ENCODE measurements at regions not wholly inside any gene's neighbourhood (a gene's known extent, or its start where the extent isn't known, plus 50 kb on each side); places are given as distances from the start of the nearest gene placed in this dataset.

GRCh38 chr5:83844449-83845068 lies 123.9 kb upstream of the HAPLN1 start:
- no peak overlapping the region for H2BK5ac ChIP-seq (ENCODE audit: low read length)
- H3K36me3 ChIP-seq (ENCODE audit: control insufficient read depth, insufficient read depth, low read length) = no peaks in the 10 kb centered on the region
- H3K27ac ChIP-seq (ENCODE audit: low read depth, low read length) = no peak overlapping the region
- H4K8ac ChIP-seq (ENCODE audit: low read depth, low read length) = no peak overlapping the region
- no peak overlapping the region for H3K4me2 ChIP-seq (ENCODE audit: low read length)
- H2BK15ac ChIP-seq (replicated peaks; ENCODE audit: low read depth) = no peak overlapping the region
- no peaks in the 10 kb centered on the region for H3K79me1 ChIP-seq (ENCODE audit: low read length)
- no peak overlapping the region for H3K9ac ChIP-seq (ENCODE audit: low read length)
- H3K18ac ChIP-seq (ENCODE audit: low read length) = no peak overlapping the region
- H3K23ac ChIP-seq (ENCODE audit: low read length) = no peak overlapping the region
- no peak overlapping the region for H3K4me3 ChIP-seq (ENCODE audit: low read length)
- no peaks in the 10 kb centered on the region for H3K27me3 ChIP-seq (ENCODE audit: insufficient read depth, low read length, poor library complexity)
- H3K56ac ChIP-seq (ENCODE audit: low read length) = no peak overlapping the region
- H2BK120ac ChIP-seq (ENCODE audit: low read depth, low read length) = no peak overlapping the region
- no peaks in the 10 kb centered on the region for H3K4me1 ChIP-seq (ENCODE audit: control insufficient read depth, low read depth, low read length)
- no peak overlapping the region for H4K5ac ChIP-seq (ENCODE audit: low read length)
- H3K79me2 ChIP-seq (ENCODE audit: control insufficient read depth, insufficient read depth, low read length) = no peaks in the 10 kb centered on the region
- no CpG with 5 or more reads among the region's 7 CpGs for WGBS (ENCODE audit: extremely low coverage, insufficient coverage, low lambda C conversion rate)
- H2AK5ac ChIP-seq (ENCODE audit: low read length) = no peak overlapping the region
- peak; percentile 30 for DNase-seq
- no peak overlapping the region for H3K4ac ChIP-seq (ENCODE audit: low read depth, low read length)

GRCh38 chr5:83839788-83840187 lies 119.1 kb upstream of the HAPLN1 start:
- no peak overlapping the region for H2BK5ac ChIP-seq (ENCODE audit: low read length)
- H3K4ac ChIP-seq (ENCODE audit: low read depth, low read length) = no peak overlapping the region
- H3K36me3 ChIP-seq (ENCODE audit: control insufficient read depth, insufficient read depth, low read length) = no peaks in the 10 kb centered on the region
- no peaks in the 10 kb centered on the region for H3K4me1 ChIP-seq (ENCODE audit: control insufficient read depth, low read depth, low read length)
- H2BK120ac ChIP-seq (ENCODE audit: low read depth, low read length) = no peak overlapping the region
- H2BK15ac ChIP-seq (replicated peaks; ENCODE audit: low read depth) = no peak overlapping the region
- no peaks in the 10 kb centered on the region for H3K79me1 ChIP-seq (ENCODE audit: low read length)
- no CpG with 5 or more reads among the region's 3 CpGs for WGBS (ENCODE audit: extremely low coverage, insufficient coverage, low lambda C conversion rate)
- no peak overlapping the region for H2AK5ac ChIP-seq (ENCODE audit: low read length)
- no peak overlapping the region for H3K4me3 ChIP-seq (ENCODE audit: low read length)
- H4K5ac ChIP-seq (ENCODE audit: low read length) = no peak overlapping the region
- no peaks in the 10 kb centered on the region for H3K79me2 ChIP-seq (ENCODE audit: control insufficient read depth, insufficient read depth, low read length)
- no peak overlapping the region for H3K18ac ChIP-seq (ENCODE audit: low read length)
- no peak for DNase-seq
- H3K27ac ChIP-seq (ENCODE audit: low read depth, low read length) = no peak overlapping the region
- no peak overlapping the region for H3K23ac ChIP-seq (ENCODE audit: low read length)
- no peak overlapping the region for H3K56ac ChIP-seq (ENCODE audit: low read length)
- H3K4me2 ChIP-seq (ENCODE audit: low read length) = no peak overlapping the region
- no peak overlapping the region for H4K8ac ChIP-seq (ENCODE audit: low read depth, low read length)
- no peak overlapping the region for H3K9ac ChIP-seq (ENCODE audit: low read length)
- no peaks in the 10 kb centered on the region for H3K27me3 ChIP-seq (ENCODE audit: insufficient read depth, low read length, poor library complexity)

GRCh38 chr5:83839256-83839655 lies 118.6 kb upstream of the HAPLN1 start:
- no peaks in the 10 kb centered on the region for H3K36me3 ChIP-seq (ENCODE audit: control insufficient read depth, insufficient read depth, low read length)
- H2BK15ac ChIP-seq (replicated peaks; ENCODE audit: low read depth) = no peak overlapping the region
- DNase-seq = no peak
- no peak overlapping the region for H4K8ac ChIP-seq (ENCODE audit: low read depth, low read length)
- no peak overlapping the region for H3K18ac ChIP-seq (ENCODE audit: low read length)
- no peak overlapping the region for H3K23ac ChIP-seq (ENCODE audit: low read length)
- H3K27me3 ChIP-seq (ENCODE audit: insufficient read depth, low read length, poor library complexity) = no peaks in the 10 kb centered on the region
- no peaks in the 10 kb centered on the region for H3K79me2 ChIP-seq (ENCODE audit: control insufficient read depth, insufficient read depth, low read length)
- H3K4ac ChIP-seq (ENCODE audit: low read depth, low read length) = no peak overlapping the region
- no peak overlapping the region for H2BK120ac ChIP-seq (ENCODE audit: low read depth, low read length)
- no peak overlapping the region for H4K5ac ChIP-seq (ENCODE audit: low read length)
- no peak overlapping the region for H3K9ac ChIP-seq (ENCODE audit: low read length)
- H3K56ac ChIP-seq (ENCODE audit: low read length) = no peak overlapping the region
- no peaks in the 10 kb centered on the region for H3K4me1 ChIP-seq (ENCODE audit: control insufficient read depth, low read depth, low read length)
- no peak overlapping the region for H2BK5ac ChIP-seq (ENCODE audit: low read length)
- no peak overlapping the region for H2AK5ac ChIP-seq (ENCODE audit: low read length)
- H3K4me3 ChIP-seq (ENCODE audit: low read length) = no peak overlapping the region
- H3K4me2 ChIP-seq (ENCODE audit: low read length) = no peak overlapping the region
- no CpG with 5 or more reads among the region's 2 CpGs for WGBS (ENCODE audit: extremely low coverage, insufficient coverage, low lambda C conversion rate)
- H3K79me1 ChIP-seq (ENCODE audit: low read length) = no peaks in the 10 kb centered on the region
- no peak overlapping the region for H3K27ac ChIP-seq (ENCODE audit: low read depth, low read length)

GRCh38 chr5:83837265-83837907 lies 116.7 kb upstream of the HAPLN1 start:
- Histone ChIP-seq H2BK120ac (ENCODE audit: low read depth, low read length) (no peak overlapping the region), H3K9ac (ENCODE audit: low read length) (no peak overlapping the region), H3K79me1 (ENCODE audit: low read length) (no peaks in the 10 kb centered on the region), H3K23ac (ENCODE audit: low read length) (no peak overlapping the region), H3K4ac (ENCODE audit: low read depth, low read length) (no peak overlapping the region), H3K27ac (ENCODE audit: low read depth, low read length) (no peak overlapping the region), H4K8ac (ENCODE audit: low read depth, low read length) (no peak overlapping the region), H3K18ac (ENCODE audit: low read length) (no peak overlapping the region), H3K56ac (ENCODE audit: low read length) (no peak overlapping the region), H2BK5ac (ENCODE audit: low read length) (no peak overlapping the region), H2BK15ac (replicated peaks; ENCODE audit: low read depth) (no peak overlapping the region), H3K4me1 (ENCODE audit: control insufficient read depth, low read depth, low read length) (no peaks in the 10 kb centered on the region), H3K79me2 (ENCODE audit: control insufficient read depth, insufficient read depth, low read length) (no peaks in the 10 kb centered on the region), H3K36me3 (ENCODE audit: control insufficient read depth, insufficient read depth, low read length) (no peaks in the 10 kb centered on the region), H3K4me2 (ENCODE audit: low read length) (no peak overlapping the region), H4K5ac (ENCODE audit: low read length) (no peak overlapping the region), H3K4me3 (ENCODE audit: low read length) (no peak overlapping the region), H3K27me3 (ENCODE audit: insufficient read depth, low read length, poor library complexity) (no peaks in the 10 kb centered on the region), H2AK5ac (ENCODE audit: low read length) (no peak overlapping the region)
- DNase-seq = no peak
- WGBS (ENCODE audit: extremely low coverage, insufficient coverage, low lambda C conversion rate) = no CpG with 5 or more reads among the region's 4 CpGs

GRCh38 chr5:83834306-83834705 lies 113.7 kb upstream of the HAPLN1 start:
- no peak for DNase-seq
- H3K56ac ChIP-seq (ENCODE audit: low read length) = no peak overlapping the region
- H3K18ac ChIP-seq (ENCODE audit: low read length) = no peak overlapping the region
- H2BK120ac ChIP-seq (ENCODE audit: low read depth, low read length) = no peak overlapping the region
- H2AK5ac ChIP-seq (ENCODE audit: low read length) = no peak overlapping the region
- no peaks in the 10 kb centered on the region for H3K27me3 ChIP-seq (ENCODE audit: insufficient read depth, low read length, poor library complexity)
- H3K4me1 ChIP-seq (ENCODE audit: control insufficient read depth, low read depth, low read length) = no peaks in the 10 kb centered on the region
- H2BK15ac ChIP-seq (replicated peaks; ENCODE audit: low read depth) = no peak overlapping the region
- no peak overlapping the region for H3K27ac ChIP-seq (ENCODE audit: low read depth, low read length)
- no peak overlapping the region for H3K4ac ChIP-seq (ENCODE audit: low read depth, low read length)
- no peaks in the 10 kb centered on the region for H3K36me3 ChIP-seq (ENCODE audit: control insufficient read depth, insufficient read depth, low read length)
- WGBS (ENCODE audit: extremely low coverage, insufficient coverage, low lambda C conversion rate) = no CpG with 5 or more reads among the region's 5 CpGs
- no peaks in the 10 kb centered on the region for H3K79me1 ChIP-seq (ENCODE audit: low read length)
- H3K4me2 ChIP-seq (ENCODE audit: low read length) = no peak overlapping the region
- no peak overlapping the region for H2BK5ac ChIP-seq (ENCODE audit: low read length)
- no peak overlapping the region for H3K9ac ChIP-seq (ENCODE audit: low read length)
- H3K23ac ChIP-seq (ENCODE audit: low read length) = no peak overlapping the region
- no peak overlapping the region for H4K8ac ChIP-seq (ENCODE audit: low read depth, low read length)
- H3K79me2 ChIP-seq (ENCODE audit: control insufficient read depth, insufficient read depth, low read length) = no peaks in the 10 kb centered on the region
- no peak overlapping the region for H3K4me3 ChIP-seq (ENCODE audit: low read length)
- H4K5ac ChIP-seq (ENCODE audit: low read length) = no peak overlapping the region

GRCh38 chr5:83831834-83832233 lies 111.2 kb upstream of the HAPLN1 start:
- H4K8ac ChIP-seq (ENCODE audit: low read depth, low read length) = no peak overlapping the region
- H3K4ac ChIP-seq (ENCODE audit: low read depth, low read length) = no peak overlapping the region
- no peaks in the 10 kb centered on the region for H3K79me1 ChIP-seq (ENCODE audit: low read length)
- no peak for DNase-seq
- H3K27me3 ChIP-seq (ENCODE audit: insufficient read depth, low read length, poor library complexity) = no peaks in the 10 kb centered on the region
- no peak overlapping the region for H3K4me2 ChIP-seq (ENCODE audit: low read length)
- H2AK5ac ChIP-seq (ENCODE audit: low read length) = no peak overlapping the region
- no peak overlapping the region for H2BK5ac ChIP-seq (ENCODE audit: low read length)
- H3K4me3 ChIP-seq (ENCODE audit: low read length) = no peak overlapping the region
- no peak overlapping the region for H2BK120ac ChIP-seq (ENCODE audit: low read depth, low read length)
- no peak overlapping the region for H3K18ac ChIP-seq (ENCODE audit: low read length)
- H3K27ac ChIP-seq (ENCODE audit: low read depth, low read length) = no peak overlapping the region
- no peak overlapping the region for H3K23ac ChIP-seq (ENCODE audit: low read length)
- H3K56ac ChIP-seq (ENCODE audit: low read length) = no peak overlapping the region
- no CpG with 5 or more reads among the region's 1 CpG for WGBS (ENCODE audit: extremely low coverage, insufficient coverage, low lambda C conversion rate)
- no peak overlapping the region for H4K5ac ChIP-seq (ENCODE audit: low read length)
- H3K9ac ChIP-seq (ENCODE audit: low read length) = no peak overlapping the region
- no peaks in the 10 kb centered on the region for H3K79me2 ChIP-seq (ENCODE audit: control insufficient read depth, insufficient read depth, low read length)
- H2BK15ac ChIP-seq (replicated peaks; ENCODE audit: low read depth) = no peak overlapping the region
- H3K4me1 ChIP-seq (ENCODE audit: control insufficient read depth, low read depth, low read length) = no peaks in the 10 kb centered on the region
- no peaks in the 10 kb centered on the region for H3K36me3 ChIP-seq (ENCODE audit: control insufficient read depth, insufficient read depth, low read length)

Data from mesendoderm (in vitro differentiated cells).